NCI-H128 (cell line): ENCODE measurements at regions not wholly inside any gene's neighbourhood (a gene's known extent, or its start where the extent isn't known, plus 50 kb on each side); places are given as distances from the start of the nearest gene placed in this dataset.

Experiments used
- DNase-seq: peaks from one replicate; lab custom pipeline; 2025; ENCODE audit not compliant: unreplicated experiment; lab: John Stamatoyannopoulos, UW

GRCh38 chr7:25900245-25900644 lies 251.8 kb upstream of the NFE2L3 start:
- DNase-seq: no peak

GRCh38 chr7:25900877-25901276 lies 251.1 kb upstream of the NFE2L3 start:
- no peak for DNase-seq

GRCh38 chr7:25901658-25902057 lies 250.3 kb upstream of the NFE2L3 start:
- no peak for DNase-seq

GRCh38 chr7:25906003-25906402 lies 246.0 kb upstream of the NFE2L3 start:
- no peak for DNase-seq

GRCh38 chr7:25906760-25907159 lies 245.2 kb upstream of the NFE2L3 start:
- no peak for DNase-seq

GRCh38 chr7:25907214-25907613 lies 244.8 kb upstream of the NFE2L3 start:
- no peak for DNase-seq

- no peak for DNase-seq
These were observed 244.3 kb upstream of the NFE2L3 start for GRCh38 chr7:25907731-25908130.

GRCh38 chr7:25908154-25908949 lies 243.6 kb upstream of the NFE2L3 start:
- DNase-seq: no peak

- DNase-seq: no peak
These were observed 240.0 kb upstream of the NFE2L3 start for GRCh38 chr7:25911738-25912607.

- no peak for DNase-seq
These were observed 238.3 kb upstream of the NFE2L3 start for GRCh38 chr7:25913598-25914224.

GRCh38 chr7:25918731-25919130 lies 233.3 kb upstream of the NFE2L3 start:
- DNase-seq: no peak

GRCh38 chr7:25922296-25922695 lies 229.7 kb upstream of the NFE2L3 start:
- DNase-seq: no peak

- no peak for DNase-seq
These were observed 228.1 kb upstream of the NFE2L3 start for GRCh38 chr7:25923741-25924460.

GRCh38 chr7:25926009-25926408 lies 226.0 kb upstream of the NFE2L3 start:
- no peak for DNase-seq

GRCh38 chr7:25926451-25926850 lies 225.5 kb upstream of the NFE2L3 start:
- DNase-seq: no peak

- no peak for DNase-seq
These were observed 224.9 kb upstream of the NFE2L3 start for GRCh38 chr7:25926891-25927625.

- DNase-seq: no peak
These were observed 224.4 kb upstream of the NFE2L3 start for GRCh38 chr7:25927626-25927978.

- DNase-seq: no peak
These were observed 223.3 kb upstream of the NFE2L3 start for GRCh38 chr7:25928549-25929330.

GRCh38 chr7:25929448-25929847 lies 222.6 kb upstream of the NFE2L3 start:
- DNase-seq: no peak
